Osteocyte (in vitro differentiated cells): ENCODE measurements at regions not wholly inside any gene's neighbourhood (a gene's known extent, or its start where the extent isn't known, plus 50 kb on each side); places are given as distances from the start of the nearest gene placed in this dataset.
A peak's percentile ranks its signal among the peaks of the same experiment; 100 is the strongest.

Source experiments
- DNase-seq: peaks from one replicate; pipeline ENCODE4 v3.0.0; 2021; ENCODE audit warnings: mixed read lengths; ENCODE audit not compliant: unreplicated experiment; ENCODE audit errors: extremely low spot score
- H3K27ac Mint-ChIP-seq: one replicate; pipeline ENCODE4 v1.8.0; 2021; ENCODE audit warnings: mild to moderate bottlenecking, mixed read lengths; ENCODE audit not compliant: unreplicated experiment
- H3K27me3 Mint-ChIP-seq: one replicate; pipeline ENCODE4 v1.8.0; 2021; ENCODE audit warnings: mixed read lengths; ENCODE audit not compliant: unreplicated experiment
- H3K36me3 Mint-ChIP-seq: one replicate; pipeline ENCODE4 v1.8.0; 2021; ENCODE audit warnings: mixed read lengths; ENCODE audit not compliant: unreplicated experiment
- H3K4me1 Mint-ChIP-seq: one replicate; pipeline ENCODE4 v1.8.0; 2021; ENCODE audit warnings: mixed read lengths; ENCODE audit not compliant: unreplicated experiment
- H3K4me3 Mint-ChIP-seq: one replicate; pipeline ENCODE4 v1.8.0; 2021; ENCODE audit warnings: mild to moderate bottlenecking, moderate library complexity, mixed read lengths; ENCODE audit not compliant: unreplicated experiment
- H3K9me3 Mint-ChIP-seq: one replicate; pipeline ENCODE4 v1.8.0; 2021; ENCODE audit warnings: mixed read lengths; ENCODE audit not compliant: unreplicated experiment
- TF ChIP-seq, protein P1 (sequence below): fragments of 200-600 bp; sonication (generic); IDR thresholded peaks from 2 replicates; pipeline ENCODE4 v1.5.0; 2021; ENCODE audit warnings: antibody characterized with exemption, mild to moderate bottlenecking, moderate library complexity

DNA sequence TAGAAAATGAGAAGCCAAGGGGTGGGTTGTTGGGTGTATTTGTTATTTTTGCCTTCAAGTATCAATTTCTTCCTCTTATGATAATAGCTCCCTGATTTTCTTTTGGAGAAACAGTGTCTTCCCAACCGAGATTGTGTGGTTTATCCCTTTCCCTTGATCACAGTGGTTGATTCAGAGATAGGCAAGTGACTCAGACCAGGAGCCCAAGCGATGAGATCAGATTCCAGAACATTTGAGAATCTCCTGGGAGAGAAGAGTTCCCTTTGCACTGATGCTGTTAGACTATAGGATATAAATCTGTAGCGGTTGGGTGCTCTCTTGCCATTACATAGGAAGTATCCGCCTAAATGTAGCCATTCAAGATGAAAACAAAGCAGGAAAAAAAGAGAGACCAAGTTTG, 90.1 kb upstream of the WDR26 start:
- DNase-seq = no peak
- Mint-ChIP-seq H3K4me3 (no peak overlapping the region), H3K27ac (no peak overlapping the region)

DNA sequence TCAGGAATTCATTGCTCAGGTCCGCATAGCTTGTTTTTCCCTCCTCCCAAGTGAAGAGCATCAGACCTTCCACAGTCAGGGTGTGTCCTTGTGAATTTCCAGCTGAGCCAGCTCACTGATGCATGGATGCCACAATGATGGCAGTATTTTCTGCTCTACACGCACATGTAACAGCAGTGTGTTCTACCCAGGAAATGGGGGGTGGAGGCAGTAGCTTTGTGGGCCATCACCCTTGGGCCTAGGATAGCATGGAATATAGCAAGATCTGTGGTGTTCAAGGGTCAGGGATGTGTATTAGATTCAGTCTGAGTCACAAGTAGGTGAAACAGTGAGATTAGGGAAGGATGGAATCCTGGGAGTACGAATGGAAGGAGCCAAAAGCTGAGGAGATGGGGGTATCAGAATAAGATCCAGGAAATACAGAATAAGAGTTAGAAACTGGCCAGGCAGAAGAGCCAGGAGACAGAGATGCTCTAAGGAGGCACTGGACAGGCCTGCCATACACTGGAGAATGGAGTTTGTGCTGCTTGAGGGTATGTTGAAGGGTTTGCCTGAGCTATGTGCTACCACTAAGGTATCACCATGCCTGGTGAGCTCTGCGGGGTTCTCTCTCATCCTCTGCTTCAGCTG, 90.6 kb upstream of the CNIH3 start:
- TF ChIP-seq, protein P1, sequence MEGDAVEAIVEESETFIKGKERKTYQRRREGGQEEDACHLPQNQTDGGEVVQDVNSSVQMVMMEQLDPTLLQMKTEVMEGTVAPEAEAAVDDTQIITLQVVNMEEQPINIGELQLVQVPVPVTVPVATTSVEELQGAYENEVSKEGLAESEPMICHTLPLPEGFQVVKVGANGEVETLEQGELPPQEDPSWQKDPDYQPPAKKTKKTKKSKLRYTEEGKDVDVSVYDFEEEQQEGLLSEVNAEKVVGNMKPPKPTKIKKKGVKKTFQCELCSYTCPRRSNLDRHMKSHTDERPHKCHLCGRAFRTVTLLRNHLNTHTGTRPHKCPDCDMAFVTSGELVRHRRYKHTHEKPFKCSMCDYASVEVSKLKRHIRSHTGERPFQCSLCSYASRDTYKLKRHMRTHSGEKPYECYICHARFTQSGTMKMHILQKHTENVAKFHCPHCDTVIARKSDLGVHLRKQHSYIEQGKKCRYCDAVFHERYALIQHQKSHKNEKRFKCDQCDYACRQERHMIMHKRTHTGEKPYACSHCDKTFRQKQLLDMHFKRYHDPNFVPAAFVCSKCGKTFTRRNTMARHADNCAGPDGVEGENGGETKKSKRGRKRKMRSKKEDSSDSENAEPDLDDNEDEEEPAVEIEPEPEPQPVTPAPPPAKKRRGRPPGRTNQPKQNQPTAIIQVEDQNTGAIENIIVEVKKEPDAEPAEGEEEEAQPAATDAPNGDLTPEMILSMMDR = no peak
- H3K27ac Mint-ChIP-seq = no peak overlapping the region
- no peak for DNase-seq
- no peaks in the 10 kb centered on the region for H3K36me3 Mint-ChIP-seq
- H3K9me3 Mint-ChIP-seq = no peaks in the 10 kb centered on the region
- no peak overlapping the region for H3K4me3 Mint-ChIP-seq
- no peaks in the 10 kb centered on the region for H3K27me3 Mint-ChIP-seq
- peaks cover 17% of the 10 kb centered on the region for H3K4me1 Mint-ChIP-seq

More for the DNA sequence above, 90.1 kb upstream of the WDR26 start:
- Mint-ChIP-seq H3K36me3 (no peaks in the 10 kb centered on the region), H3K27me3 (no peaks in the 10 kb centered on the region), H3K4me1 (peaks cover 17% of the 10 kb centered on the region), H3K9me3 (no peaks in the 10 kb centered on the region)
- TF ChIP-seq, protein P1 = no peak

DNA sequence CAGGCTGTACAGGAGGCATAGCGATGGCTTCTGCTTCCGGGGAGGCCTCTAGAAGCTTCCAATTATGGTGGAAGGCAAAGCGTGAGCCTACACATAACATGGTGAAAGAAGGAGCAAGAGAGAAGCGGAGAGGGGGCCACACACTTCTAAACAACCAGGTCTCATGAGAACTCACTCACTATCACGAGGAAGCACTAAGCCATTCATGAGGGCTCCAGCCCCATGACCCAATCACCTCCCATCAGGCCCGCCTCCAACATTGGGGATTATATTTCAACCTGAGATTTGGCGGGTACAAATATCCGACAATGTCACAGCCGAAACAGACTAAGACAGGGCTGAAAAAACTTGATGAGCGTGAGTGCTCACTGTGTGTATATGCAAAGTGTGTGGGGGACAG, 89.3 kb upstream of the CNIH3 start:
- Mint-ChIP-seq H3K4me1 (peaks cover 17% of the 10 kb centered on the region), H3K4me3 (no peak overlapping the region), H3K36me3 (no peaks in the 10 kb centered on the region)

DNA sequence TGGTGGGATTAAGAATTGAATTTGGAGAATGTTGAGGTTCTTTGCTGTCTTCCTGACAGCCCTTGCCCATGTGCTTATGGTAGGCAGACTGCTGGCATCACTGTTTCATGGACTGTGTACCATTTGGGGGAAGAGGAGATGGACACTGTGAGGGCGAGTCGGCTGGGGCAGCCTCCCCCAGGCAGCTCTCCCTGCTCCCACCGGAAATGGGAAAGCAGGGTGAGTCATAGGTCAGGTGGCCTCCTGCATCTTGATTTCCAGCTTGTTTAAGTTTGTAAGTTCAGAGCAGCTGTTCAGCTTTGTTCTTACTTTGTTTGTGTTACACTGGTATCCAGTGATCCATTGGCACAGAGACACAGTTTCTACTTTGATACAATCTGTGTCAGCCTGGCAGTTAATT, 87.2 kb upstream of the CNIH3 start:
- TF ChIP-seq, protein P1 = no peak
- no peak for DNase-seq
- Mint-ChIP-seq H3K4me3 (no peak overlapping the region), H3K9me3 (no peaks in the 10 kb centered on the region), H3K4me1 (peaks cover 12% of the 10 kb centered on the region), H3K27me3 (no peaks in the 10 kb centered on the region), H3K36me3 (no peaks in the 10 kb centered on the region), H3K27ac (peak overlapping the region; percentile 25)

More for the DNA sequence above, 89.3 kb upstream of the CNIH3 start:
- H3K27ac Mint-ChIP-seq = no peak overlapping the region
- no peaks in the 10 kb centered on the region for H3K27me3 Mint-ChIP-seq
- no peaks in the 10 kb centered on the region for H3K9me3 Mint-ChIP-seq
- TF ChIP-seq, protein P1 = no peak
- no peak for DNase-seq

DNA sequence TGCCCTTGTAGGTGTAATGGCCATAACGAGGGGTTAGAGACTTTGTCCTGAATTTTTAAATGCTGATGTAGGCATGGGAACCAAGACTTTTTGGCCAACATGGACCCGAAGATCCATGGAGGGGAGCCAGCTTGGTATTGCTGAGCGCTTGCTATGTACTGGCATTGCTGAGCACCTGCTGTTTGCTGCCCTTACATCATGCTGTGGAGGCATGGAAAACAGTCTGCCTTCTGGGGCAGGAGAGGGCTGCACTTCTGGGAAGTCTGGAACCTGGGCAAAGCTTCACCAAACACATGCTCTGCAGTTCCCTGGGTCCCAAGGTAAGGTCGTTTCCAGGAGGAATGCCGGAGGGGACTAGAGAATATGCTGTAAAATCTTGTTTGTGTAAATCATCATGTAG, 86.3 kb upstream of the CNIH3 start:
- TF ChIP-seq, protein P1 = no peak
- H3K36me3 Mint-ChIP-seq = no peaks in the 10 kb centered on the region

More for the DNA sequence above, 86.3 kb upstream of the CNIH3 start:
- H3K4me1 Mint-ChIP-seq = peaks cover 10% of the 10 kb centered on the region
- H3K27me3 Mint-ChIP-seq = no peaks in the 10 kb centered on the region
- H3K27ac Mint-ChIP-seq = no peak overlapping the region
- no peak for DNase-seq
- H3K4me3 Mint-ChIP-seq = no peak overlapping the region
- no peaks in the 10 kb centered on the region for H3K9me3 Mint-ChIP-seq
